ENCODE measurements at regions not wholly inside any gene's neighbourhood (a gene's known extent, or its start where the extent isn't known, plus 50 kb on each side); places are given as distances from the start of the nearest gene placed in this dataset.

- DNase-seq = no peak
These were observed 152.8 kb downstream of the BCL11A start for GRCh38 chr2:60400462-60401246.

GRCh38 chr2:60394463-60394862, 159.0 kb downstream of the BCL11A start:
- no peak for DNase-seq

GRCh38 chr2:60391649-60392375, 161.6 kb downstream of the BCL11A start:
- no peak for DNase-seq

- DNase-seq = no peak
These were observed 162.2 kb downstream of the BCL11A start for GRCh38 chr2:60391230-60391629.

- DNase-seq = no peak
These were observed 167.0 kb downstream of the BCL11A start for GRCh38 chr2:60386436-60386835.

GRCh38 chr2:60385648-60386047, 167.8 kb downstream of the BCL11A start:
- no peak for DNase-seq

- DNase-seq = no peak
These were observed 169.9 kb downstream of the BCL11A start for GRCh38 chr2:60383401-60384143.

- DNase-seq = no peak
These were observed 173.0 kb downstream of the BCL11A start for GRCh38 chr2:60380411-60380810.

- no peak for DNase-seq
These were observed 173.8 kb downstream of the BCL11A start for GRCh38 chr2:60379684-60380083.

GRCh38 chr2:60379216-60379615, 174.2 kb downstream of the BCL11A start:
- no peak for DNase-seq

GRCh38 chr2:60377825-60378224, 175.6 kb downstream of the BCL11A start:
- no peak for DNase-seq

GRCh38 chr2:60376252-60376651, 177.2 kb downstream of the BCL11A start:
- no peak for DNase-seq

- DNase-seq = no peak
These were observed 181.8 kb downstream of the BCL11A start for GRCh38 chr2:60371681-60372080.

- no peak for DNase-seq
These were observed 182.2 kb downstream of the BCL11A start for GRCh38 chr2:60371219-60371618.

- no peak for DNase-seq
These were observed 182.6 kb downstream of the BCL11A start for GRCh38 chr2:60370814-60371213.

- DNase-seq = no peak
These were observed 185.0 kb downstream of the BCL11A start for GRCh38 chr2:60368456-60368855.

- no peak for DNase-seq
These were observed 187.2 kb downstream of the BCL11A start for GRCh38 chr2:60366135-60366712.

GRCh38 chr2:60365556-60365955, 187.9 kb downstream of the BCL11A start:
- no peak for DNase-seq

- DNase-seq = no peak
These were observed 189.0 kb downstream of the BCL11A start for GRCh38 chr2:60364491-60364890.

- DNase-seq = no peak
These were observed 192.0 kb downstream of the BCL11A start for GRCh38 chr2:60361498-60361897.

- DNase-seq = no peak
These were observed 193.9 kb downstream of the BCL11A start for GRCh38 chr2:60359569-60359968.

GRCh38 chr2:60358476-60358875, 195.0 kb downstream of the BCL11A start:
- no peak for DNase-seq

GRCh38 chr2:60357996-60358395, 195.5 kb downstream of the BCL11A start:
- no peak for DNase-seq
